Lung microvascular endothelial cell (primary cell): ENCODE measurements at regions not wholly inside any gene's neighbourhood (a gene's known extent, or its start where the extent isn't known, plus 50 kb on each side); places are given as distances from the start of the nearest gene placed in this dataset.

Source experiments
- DNase-seq, 2 donors: peaks; one replicate each; pipeline versions ENCODE4 v3.0.0 to v3.0.0-alpha.2; 2010; ENCODE audit warnings: low read depth in 2 of 2

GRCh38 chr13:72168126-72168855 is 301.3 kb upstream of the DACH1 start:
- no peak for DNase-seq

- peak in 1 of 2 donors; percentile 5 for DNase-seq
These were observed 299.2 kb upstream of the DACH1 start for GRCh38 chr13:72166102-72166650.

- no peak for DNase-seq
These were observed 298.3 kb upstream of the DACH1 start for GRCh38 chr13:72165276-72165675.

- DNase-seq, result no peak
These were observed 297.8 kb upstream of the DACH1 start for GRCh38 chr13:72164811-72165210.

- DNase-seq, result no peak
These were observed 296.7 kb upstream of the DACH1 start for GRCh38 chr13:72163678-72164077.

- DNase-seq, result no peak
These were observed 294.0 kb upstream of the DACH1 start for GRCh38 chr13:72160977-72161376.

- no peak for DNase-seq
These were observed 289.8 kb upstream of the DACH1 start for GRCh38 chr13:72156760-72157159.

GRCh38 chr13:72153272-72153671 is 286.3 kb upstream of the DACH1 start:
- DNase-seq, result no peak

- DNase-seq, result no peak
These were observed 284.2 kb upstream of the DACH1 start for GRCh38 chr13:72151241-72151640.

- DNase-seq, result no peak
These were observed 283.5 kb upstream of the DACH1 start for GRCh38 chr13:72150502-72150901.

- DNase-seq, result no peak
These were observed 282.7 kb upstream of the DACH1 start for GRCh38 chr13:72149701-72150100.

- no peak for DNase-seq
These were observed 279.8 kb upstream of the DACH1 start for GRCh38 chr13:72146816-72147215.

GRCh38 chr13:72145383-72145782 is 278.4 kb upstream of the DACH1 start:
- DNase-seq, result no peak

GRCh38 chr13:72144636-72145035 is 277.6 kb upstream of the DACH1 start:
- no peak for DNase-seq

GRCh38 chr13:72141855-72142519 is 275.0 kb upstream of the DACH1 start:
- DNase-seq, result peak; percentile 56 to 61

- DNase-seq, result no peak
These were observed 272.2 kb upstream of the DACH1 start for GRCh38 chr13:72139192-72139591.

- DNase-seq, result no peak
These were observed 265.1 kb upstream of the DACH1 start for GRCh38 chr13:72132075-72132474.

- DNase-seq, result no peak
These were observed 262.1 kb upstream of the DACH1 start for GRCh38 chr13:72129117-72129516.

GRCh38 chr13:72127031-72127430 is 260.0 kb upstream of the DACH1 start:
- DNase-seq, result no peak

GRCh38 chr13:72126424-72126823 is 259.4 kb upstream of the DACH1 start:
- DNase-seq, result no peak

GRCh38 chr13:72125561-72125960 is 258.6 kb upstream of the DACH1 start:
- no peak for DNase-seq

- DNase-seq, result no peak
These were observed 255.8 kb upstream of the DACH1 start for GRCh38 chr13:72122661-72123255.

- no peak for DNase-seq
These were observed 254.5 kb upstream of the DACH1 start for GRCh38 chr13:72121466-72121865.
